NCI-H146 (cell line): ENCODE measurements at regions not wholly inside any gene's neighbourhood (a gene's known extent, or its start where the extent isn't known, plus 50 kb on each side); places are given as distances from the start of the nearest gene placed in this dataset.
"Not testable (repeated sequence)": the region's sequence is repeated elsewhere in the genome, so short reads cannot be mapped to it uniquely, and the experiment has no call there.

ENCODE experiments used
- DNase-seq: peaks from one replicate; lab custom pipeline; 2025; lab: John Stamatoyannopoulos, UW

DNA sequence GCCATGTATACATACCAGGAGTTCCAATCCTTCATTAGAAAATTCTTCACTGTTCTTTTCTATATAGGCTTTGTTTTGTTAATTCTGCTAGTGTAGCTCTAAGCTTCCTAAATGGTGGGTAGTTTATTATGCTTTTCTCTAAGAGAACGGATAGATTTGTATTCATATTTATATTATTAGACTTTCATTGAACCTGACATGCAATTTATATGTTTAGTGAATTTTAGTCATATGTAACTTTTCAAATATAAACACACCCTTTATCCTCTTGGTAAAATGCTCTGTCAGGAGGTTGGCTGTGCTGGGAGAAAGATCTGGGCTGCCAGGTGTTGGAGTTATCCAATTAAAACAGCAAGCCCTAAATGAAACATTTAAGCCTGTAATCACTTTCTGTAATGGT, 369.7 kb upstream of the RGS18 start:
- DNase-seq: no peak

DNA sequence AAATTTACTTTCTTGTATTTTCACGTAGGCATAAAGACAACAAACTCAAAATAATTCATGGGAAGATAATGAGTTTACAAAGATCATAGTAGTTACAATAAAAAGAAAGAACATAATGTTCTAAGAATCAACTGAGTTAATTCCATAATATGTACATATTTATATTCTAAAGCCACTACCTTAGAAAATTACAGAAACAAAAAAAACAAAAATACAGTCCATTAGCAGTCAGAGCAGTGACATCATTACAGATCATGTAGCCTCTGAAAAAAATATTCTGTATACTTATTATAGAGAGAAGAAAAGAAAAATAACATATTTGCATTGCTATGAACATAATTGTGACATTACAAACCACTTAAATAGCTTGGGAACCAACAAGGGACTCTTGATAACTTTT, 360.1 kb upstream of the RGS18 start:
- DNase-seq: no peak

DNA sequence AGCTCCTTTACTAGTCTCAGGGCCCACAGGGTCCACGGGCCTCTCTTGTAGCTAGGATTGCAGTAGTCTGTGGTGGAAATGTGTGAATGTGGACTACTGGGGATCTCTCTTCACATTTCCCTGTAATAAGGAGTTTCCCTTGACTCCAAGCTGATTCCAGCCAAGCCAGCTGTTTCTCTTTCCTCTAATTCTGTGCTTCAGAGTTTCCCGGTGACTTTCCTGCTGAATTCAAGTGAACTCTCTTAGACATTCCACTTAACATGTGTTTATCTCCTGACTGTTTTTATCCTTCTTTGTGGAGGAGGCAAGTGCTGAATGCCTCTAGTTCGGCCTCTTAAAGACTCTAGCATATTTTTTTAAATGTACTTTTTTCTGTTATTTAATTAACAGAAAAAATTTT, 354.0 kb upstream of the RGS18 start:
- no peak for DNase-seq

DNA sequence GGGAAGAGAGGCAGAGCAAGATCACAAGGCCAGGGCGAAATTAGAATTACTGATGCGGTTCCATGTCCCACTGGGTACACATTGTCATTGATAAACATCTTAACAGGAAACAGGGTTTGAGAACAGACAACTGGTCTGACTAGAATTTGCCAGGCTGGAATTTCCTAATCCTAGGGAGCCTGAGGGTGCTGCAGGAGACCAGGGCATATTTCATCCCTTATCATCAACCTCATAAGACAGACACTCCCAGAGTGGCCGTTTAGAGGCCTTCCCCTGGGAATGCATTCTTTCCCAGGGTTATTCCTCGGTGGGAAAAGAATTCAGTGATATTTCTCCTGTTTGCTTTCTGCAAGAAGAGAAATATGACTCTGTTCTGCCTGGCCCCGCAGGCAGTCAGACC, 344.7 kb upstream of the RGS18 start:
- not testable (repeated sequence) for DNase-seq

DNA sequence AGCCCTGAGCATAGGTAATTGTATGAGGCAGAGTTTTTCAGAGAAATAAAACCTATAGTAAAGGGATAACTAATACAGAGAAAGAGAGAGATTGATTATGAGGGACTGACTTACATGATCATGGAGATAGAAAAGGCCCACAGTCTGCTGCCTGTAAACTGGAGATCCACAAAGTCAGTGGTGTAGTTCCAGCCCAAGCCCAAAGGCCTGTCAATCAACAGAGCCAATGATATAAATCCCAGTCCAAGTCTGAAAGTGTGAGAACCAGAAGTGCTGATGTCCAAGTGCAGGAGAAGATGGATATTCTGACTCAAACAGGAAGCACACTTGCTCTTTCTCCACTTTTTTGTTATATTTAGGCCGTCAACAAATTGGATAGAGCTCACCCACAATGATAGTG, 340.1 kb upstream of the RGS18 start:
- DNase-seq: no peak

DNA sequence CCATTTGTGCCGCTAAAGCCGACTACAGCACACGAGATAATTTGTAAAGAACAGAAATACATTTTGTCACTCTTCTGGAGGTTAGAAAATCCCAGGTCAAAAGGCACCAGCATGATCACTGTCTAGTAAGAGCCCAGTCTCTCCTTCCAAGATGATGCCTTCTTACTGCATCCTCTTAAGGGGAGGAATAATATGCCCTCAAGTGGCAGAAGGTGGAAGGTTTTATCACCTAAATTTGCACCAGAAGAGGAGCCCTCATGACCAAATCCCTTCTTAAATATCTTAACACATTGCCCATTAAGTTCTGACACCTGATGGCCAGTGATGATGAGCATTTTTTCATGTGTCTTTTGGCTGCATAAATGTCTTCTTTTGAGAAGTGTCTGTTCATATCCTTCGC, 326.7 kb upstream of the RGS18 start:
- no peak for DNase-seq

DNA sequence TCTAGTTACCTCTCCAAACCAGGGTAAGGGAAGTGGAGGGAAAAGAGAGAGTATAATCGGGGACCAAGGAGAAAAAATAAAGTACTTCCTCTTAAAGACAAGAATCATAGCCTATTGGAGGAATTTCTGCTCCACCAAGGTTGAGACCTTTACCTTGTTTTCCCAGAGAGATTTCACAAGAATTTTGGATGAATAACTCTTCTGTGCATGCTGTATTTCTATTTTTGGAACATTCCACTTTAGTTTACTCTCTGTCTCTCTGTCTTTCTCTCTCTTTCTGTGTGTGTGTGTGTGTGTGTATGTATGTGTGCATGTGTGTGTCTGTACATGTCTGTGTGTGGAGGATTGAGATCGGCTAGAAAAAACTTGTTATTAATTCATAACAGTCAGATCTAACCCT, 318.4 kb upstream of the RGS18 start:
- DNase-seq: no peak

DNA sequence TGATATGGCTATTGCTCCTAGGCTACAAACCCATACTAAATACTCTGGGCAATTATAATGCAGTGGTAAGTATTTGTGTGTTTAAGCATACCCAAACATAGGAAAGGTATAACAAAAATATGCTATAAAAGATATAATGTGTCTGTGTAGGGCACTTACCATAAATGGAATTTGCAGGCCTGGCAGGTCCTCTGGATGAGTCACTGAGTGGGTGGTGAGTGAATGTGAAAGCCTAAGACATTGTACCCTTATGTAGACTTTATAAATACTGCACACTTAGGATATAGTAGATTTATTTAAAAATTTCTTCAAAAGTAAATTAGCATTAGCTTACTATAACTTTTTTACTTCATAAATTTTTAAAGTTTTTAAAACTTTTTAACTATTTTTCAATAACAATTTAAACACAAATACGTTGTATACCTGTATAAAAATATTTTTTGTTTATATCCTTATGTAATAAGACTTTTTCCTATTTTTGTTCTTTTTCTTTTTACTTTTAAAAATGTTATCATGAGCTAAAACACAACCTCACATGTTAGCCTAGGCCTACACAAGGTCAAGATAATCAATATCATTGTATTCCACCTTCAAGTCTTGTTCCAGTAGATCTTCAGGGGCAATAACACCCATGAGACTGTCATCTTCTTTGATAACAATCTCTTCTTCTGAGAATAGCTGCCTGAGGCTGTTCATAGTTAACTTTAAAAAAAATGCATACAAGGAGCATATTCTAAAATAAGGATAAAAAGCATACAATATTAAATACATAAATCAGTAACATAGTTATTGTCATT, 306.3 kb upstream of the RGS18 start:
- no peak for DNase-seq

DNA sequence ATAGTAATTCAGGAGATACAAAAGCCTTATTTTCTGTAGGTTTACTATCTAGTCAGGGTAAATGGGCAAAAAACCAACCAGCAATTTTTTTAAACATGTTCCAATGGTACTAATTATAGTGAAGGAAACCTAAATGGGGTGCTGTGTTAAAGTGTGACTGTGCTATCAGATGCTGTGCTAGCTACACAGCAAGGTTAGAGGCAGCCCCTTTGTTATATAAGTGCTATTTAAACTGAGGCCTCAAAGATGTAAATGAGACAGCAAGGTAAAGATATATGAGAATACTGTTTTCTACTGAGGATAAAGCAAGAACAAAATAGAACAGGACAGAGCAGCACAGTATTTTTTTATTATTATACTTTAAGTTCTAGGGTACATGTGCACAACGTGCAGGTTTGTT, 305.4 kb upstream of the RGS18 start:
- no peak for DNase-seq

DNA sequence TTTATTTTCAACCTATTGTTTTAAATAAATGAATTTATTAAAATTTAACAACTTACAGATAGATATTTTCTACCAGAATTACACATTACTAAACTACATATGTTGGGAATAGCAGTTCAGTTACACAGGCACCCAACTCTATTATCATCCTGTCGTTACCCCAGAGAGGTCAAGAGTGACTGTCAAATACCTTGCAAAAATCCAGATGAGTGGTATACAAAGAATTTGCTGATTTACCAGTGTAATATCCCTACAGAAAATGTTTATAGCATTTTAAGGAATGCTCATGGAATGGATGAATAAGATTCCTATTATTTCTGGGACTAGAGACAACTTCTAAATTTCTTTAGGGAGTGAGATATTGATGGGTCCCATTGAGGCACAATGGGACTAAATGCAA, 300.7 kb upstream of the RGS18 start:
- DNase-seq: no peak

DNA sequence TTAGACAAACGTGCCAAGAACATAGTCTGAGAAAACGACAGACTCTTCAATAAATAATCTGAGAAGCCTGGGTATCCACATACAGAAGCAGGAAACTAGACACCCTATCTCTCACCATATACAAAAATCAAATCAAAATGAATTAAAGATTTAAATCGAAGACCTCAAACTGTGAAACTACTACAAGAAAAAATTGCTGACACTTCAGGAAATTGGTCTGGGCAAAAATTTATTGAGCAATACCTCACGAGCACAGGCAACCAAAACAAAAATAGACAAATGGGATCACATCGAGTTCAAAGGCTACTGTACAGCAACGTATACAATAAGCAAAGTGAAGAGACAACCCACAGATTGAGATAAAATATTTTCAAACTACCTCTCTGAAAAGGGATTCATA, 292.8 kb upstream of the RGS18 start:
- DNase-seq: no peak

DNA sequence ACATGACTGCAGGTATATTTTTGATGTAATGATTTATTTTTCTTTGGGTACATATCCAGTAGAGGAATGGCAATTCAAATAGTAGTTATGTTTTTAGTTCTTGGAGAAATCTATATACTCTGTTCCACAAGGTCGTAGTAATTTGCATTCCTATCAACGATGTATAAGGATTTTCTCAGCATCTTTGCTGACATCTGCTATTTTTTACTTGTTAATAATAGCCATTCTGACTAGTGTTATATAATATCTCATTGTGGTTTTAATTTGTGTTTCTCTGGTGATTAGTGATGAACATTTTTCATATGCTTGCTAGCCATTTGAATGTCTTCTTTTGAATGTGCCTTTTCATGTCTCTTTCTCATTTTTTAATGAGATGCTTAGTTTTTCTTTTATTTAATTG, 292.1 kb upstream of the RGS18 start:
- no peak for DNase-seq

DNA sequence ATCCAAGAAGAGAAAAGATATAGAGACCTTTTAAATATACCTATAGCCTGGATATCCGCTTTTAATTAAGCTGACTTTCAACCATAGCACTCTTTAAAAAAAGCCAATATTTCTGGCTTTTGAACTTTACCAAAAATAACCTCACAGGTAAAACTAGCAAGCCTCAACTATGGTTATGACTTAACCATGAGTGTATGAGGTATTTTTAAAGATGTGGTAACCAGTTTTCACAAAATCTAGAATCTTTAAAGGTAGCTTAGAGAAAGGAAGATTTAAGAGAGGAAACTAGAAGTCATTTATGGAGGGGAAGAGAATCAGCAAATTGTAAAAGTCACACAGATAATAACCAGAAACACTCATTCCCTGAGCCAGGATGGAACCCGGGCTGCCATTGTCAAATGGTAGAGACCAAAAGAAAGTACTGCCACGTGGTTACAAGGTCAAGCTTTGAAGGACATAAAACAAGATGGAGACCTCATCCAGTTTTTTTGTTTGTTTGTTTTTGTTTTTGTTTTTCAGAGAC, 288.4 kb upstream of the RGS18 start:
- DNase-seq: no peak

DNA sequence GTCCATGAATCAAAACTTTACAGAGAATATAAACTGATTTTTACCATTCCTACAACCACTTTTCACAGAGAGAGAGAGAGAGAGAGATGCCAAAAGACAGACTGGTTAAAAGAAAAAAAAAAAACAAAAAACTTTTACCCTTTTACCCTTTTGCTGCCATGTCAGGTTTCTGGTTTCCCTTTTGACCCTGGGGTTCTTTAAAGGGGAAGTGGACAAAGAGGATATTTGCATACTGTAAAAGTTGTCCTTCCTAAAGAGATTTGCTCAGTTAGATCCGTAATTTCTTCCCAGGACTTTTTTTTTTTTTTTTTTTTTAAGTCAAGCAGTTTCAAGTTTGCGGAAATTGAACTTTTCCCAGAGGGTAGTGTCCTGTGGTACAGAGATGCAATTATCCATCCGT, 287.8 kb upstream of the RGS18 start:
- no peak for DNase-seq

DNA sequence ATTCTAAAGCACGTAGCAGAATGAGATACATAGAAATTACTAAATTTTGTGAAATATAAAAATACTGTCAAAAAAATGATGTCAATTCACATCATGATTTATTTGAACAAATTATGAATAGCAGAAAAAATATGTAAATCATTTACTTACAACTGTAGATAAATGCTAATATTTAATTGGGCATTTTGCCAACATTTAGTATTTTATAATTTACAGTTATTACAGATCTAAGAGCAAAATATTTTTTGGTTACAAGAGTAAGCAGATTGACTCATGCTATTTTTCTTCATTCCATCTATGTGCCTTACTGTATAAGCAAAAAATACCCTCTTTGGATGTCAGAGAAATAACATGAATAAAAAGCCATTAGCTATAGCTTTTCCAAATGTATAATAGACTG, 282.3 kb upstream of the RGS18 start:
- DNase-seq: no peak

DNA sequence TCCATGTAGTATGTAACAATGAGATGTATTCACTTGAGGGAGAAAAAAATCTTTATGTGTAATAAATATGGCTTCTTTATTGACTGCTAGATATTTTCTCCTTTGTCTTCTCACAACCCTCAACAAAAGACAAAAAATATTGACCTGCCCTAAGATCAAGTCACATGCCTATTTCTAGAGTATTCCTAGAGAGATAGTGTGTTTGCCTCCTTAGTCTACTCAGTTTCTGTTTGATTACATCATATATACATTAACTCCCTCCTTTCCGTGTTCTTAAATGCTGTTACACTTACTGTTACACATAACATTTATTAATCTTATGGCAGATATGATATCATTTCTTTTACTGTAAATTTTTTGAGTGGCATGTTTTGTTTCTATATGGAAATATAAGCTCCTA, 281.6 kb upstream of the RGS18 start:
- DNase-seq: peak; percentile 1

DNA sequence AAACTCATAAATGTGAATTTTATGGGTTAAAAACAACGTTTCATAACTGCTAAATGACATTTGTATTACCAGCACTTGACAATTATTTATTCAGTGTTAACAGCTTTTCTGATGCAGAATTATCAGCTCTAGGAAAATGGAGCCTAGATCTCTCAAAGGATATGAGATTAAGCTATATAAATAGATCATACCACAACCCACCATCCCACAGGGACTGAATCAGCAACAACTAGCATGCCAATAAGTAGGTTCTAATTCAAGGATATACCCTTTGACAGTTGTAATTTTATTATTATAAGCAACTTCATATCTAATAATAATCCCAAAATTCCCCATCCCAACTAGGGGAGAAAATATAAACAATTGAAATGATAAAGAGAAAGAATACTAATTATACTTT, 275.4 kb upstream of the RGS18 start:
- DNase-seq: no peak

DNA sequence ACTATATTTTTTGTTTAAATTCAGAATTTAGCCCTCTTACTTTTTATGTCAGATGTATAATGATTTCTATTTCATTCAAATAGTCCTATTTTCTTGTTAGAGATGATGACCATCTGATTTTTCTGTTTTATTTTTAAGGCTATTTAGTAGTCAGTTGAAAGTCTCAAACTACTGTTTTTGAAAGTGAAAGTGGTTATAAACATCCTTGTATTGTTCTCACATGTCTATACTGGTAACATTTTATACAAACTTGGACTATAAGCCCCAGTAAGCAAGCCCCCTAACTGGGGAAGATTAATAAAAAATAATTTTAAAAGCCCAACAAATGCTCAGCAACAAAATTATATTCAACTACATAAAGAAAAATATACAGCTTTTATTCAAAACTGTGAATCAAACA, 271.3 kb upstream of the RGS18 start:
- DNase-seq: no peak

DNA sequence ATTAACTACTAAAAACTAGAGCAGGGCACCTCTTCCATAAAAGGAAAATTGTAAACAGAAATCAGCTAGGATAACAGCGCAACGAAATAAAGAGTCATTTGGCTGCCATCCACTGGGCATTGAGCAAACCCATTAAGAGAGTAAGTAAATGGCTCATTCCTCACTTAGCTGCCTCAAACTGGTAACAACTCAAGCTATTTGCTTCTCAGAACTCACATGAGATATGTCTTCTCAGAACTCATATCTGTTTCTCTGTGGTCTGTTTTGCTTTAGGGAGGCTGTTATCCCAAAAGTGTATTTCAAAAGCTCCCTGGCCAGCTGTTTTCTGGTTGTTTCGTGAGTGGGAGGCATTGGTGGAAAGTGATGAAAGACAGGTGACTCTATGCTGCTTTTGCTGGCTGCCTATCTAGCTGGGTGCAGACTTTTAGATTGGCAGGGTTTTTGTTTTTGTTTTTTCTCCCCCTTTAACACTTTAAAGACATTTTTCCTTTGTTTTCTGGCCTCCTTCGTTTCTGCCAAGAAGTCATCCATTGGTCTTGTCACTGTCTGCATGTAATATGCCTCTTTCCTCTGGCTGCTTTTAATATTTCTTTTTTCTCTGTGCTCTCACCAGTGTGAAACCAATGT, 269.2 kb upstream of the RGS18 start:
- DNase-seq: no peak

DNA sequence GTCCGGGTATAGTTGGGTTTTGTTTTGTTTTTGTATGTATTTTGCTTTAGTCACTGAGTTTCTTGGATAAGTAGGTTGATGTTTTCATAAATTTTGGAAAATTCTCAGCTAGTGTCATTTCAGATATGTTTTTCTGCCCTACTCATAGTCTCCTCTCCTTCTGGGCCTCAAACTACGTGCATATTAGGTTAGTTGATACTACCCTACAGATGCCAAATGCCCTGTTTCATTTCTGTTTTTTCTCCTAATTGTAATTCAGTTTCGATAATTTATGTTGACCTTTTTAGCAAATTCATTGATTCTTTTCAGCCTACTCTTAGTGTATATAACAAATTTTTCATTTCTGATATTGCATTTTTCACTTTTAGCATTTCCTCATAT, 268.6 kb upstream of the RGS18 start:
- DNase-seq: no peak

DNA sequence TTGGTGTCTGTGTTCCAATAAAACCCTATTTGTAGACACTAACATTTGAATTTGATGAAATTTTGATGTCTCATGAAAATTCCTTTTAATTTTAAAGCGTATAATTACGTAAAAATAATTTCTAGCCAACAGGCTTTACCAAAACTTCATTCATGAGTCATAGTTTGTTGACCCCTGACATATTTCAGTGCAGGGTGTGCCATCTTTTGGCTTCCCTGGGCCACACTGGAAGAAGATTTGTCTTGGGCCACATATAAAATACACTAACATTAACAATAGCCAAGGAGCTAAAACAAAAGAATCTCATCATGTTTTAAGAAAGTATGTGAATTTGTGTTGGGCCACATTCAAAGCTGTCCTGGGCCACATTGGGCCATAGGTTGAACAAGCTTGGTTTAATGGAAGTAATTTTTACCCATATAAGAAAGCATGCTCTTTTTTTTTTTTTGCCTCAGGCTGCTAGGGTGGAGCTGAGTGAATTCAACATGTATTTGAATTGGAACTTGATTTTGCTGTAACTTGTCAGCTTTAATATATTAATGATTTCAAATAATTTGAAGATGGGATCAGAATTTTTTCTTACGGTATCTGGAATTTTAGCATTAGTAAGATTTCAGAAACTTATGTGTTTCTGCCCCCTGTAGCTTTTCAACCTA, 267.7 kb upstream of the RGS18 start:
- DNase-seq: no peak

DNA sequence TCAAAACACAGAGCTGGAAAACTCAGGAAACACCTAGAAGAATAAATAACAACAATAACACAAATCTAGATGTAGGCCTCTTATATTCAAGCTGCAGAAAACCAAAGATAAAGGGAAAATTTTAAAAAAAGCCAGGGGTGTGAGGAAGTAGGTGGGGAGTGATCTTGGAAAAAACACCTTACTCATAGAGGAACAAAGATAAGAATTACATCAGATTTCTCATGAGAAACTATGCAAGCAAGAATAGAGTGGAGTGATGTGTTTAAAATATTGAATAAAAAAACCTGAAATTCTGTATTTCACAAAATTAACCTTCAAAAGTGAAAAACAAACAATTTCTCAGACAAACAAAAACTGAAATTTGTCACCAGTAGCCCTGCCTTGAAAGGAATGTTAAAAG, 265.5 kb upstream of the RGS18 start:
- no peak for DNase-seq

DNA sequence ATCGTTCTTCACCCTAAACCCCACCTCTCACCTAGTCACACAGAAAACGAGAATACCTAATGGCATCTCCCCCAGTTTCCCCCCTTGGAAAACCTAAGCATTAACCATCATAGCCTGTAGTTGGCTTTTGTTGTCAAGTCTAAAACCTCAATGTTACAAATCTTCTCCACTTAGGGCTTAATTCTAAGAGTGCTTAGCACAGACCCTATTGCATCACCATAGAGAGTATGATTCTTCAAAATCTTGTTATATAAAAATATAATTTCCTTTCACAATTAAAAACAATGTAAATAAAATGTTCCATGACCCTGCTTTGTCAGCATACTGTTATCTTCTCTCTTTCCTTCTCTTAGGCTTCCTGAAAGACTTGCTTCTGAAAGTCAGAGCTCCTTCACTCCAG, 263.2 kb upstream of the RGS18 start:
- DNase-seq: no peak
